Stimulated activated CD8-positive, alpha-beta memory T cell treated with anti-CD3 and anti-CD28 coated beads, Interleukin-15, amount 100 ng/mL, for 48 hours (primary cell): ENCODE measurements at regions not wholly inside any gene's neighbourhood (a gene's known extent, or its start where the extent isn't known, plus 50 kb on each side); places are given as distances from the start of the nearest gene placed in this dataset.
"Not testable (repeated sequence)": the region's sequence is repeated elsewhere in the genome, so short reads cannot be mapped to it uniquely, and the experiment has no call there.

Experiments
- DNase-seq, 2 donors: peaks; one replicate each; pipeline ENCODE4 v3.0.0-alpha.2; 2020; ENCODE audit warnings: low read depth in 2 of 2

DNA sequence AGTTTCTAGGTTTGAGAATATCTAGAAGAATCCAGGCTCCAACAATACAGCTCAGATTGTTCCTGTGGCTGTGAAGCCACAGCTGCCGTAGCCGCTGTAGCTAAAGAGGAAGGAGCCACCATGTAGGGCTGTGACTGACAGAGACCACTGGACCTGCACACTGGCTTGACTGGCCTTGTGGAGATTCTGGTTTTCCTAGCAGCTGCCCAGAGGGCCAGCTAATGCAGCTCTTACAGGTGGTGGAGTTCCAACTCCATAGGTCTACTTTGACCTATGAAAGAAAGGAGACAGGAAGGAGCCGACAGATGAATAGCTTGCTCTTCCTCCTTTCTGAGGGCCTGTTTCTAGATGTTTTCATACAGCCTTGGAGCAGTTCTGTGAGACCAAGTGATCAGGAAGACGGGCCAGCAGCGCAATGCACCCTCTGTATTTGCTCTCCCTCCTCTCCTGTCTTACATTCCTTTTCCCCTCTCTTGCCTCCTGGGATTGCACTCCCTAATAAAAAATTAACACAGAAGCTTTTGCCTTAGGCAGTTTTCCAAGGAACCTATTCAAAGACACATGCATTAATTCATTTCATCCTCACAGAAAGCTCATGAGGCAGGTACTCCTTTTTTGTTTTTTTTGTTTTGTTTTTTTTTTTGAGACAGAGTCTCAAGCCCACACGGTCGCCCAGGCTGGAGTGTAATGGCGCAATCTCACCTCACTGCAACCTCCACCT is 51.8 kb upstream of the MYB start:
- no peak for DNase-seq

DNA sequence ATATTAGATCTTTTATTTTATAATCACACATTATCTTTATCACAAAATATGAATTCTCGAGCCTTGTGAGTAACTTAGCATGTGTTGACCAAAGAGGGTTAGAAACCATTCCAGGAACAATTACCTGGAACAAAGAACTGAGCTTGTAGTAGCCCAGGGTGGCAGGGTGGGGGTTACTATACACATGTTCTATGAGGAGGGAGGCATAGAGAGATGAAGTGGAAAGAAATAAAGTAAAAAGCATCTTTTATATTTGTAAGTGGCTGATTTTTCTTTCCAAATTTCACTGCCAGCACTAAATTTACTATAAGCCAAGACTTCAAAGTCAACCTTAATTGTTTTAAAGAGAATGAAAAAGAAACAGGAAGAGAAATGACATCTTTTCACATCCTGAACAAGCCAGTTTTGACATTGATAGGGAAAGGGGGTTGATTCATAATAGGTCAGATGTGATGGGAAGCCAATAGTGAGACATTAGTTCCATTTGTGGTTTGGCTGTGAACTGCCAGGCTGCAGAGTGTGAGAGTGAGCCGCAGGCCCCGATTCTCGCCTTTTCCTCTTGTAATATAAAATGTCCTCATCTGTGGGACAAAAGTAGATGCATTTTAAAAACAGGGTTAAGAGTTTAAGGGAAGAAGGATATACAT is 52.7 kb upstream of the MYB start:
- DNase-seq, result peak; percentile 48 to 53

DNA sequence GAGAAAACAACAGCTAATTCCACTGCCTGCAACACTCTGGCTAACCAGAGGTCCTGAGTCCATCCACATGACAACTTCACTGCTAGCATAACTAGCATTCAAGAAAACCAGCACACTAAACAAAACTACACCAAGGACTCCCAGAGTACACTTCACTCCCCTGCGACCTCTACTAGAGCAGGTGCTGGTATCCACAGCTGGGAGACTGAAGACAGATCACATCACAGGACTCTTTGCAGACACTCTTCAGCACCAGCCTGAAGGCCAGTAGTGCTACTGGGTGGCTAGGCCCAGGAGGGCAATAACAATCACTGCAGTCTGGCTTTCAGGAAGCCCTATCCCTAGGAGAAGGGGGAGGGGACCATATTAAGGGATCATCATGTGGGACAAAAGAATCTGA is 54.4 kb upstream of the MYB start:
- DNase-seq, result no peak

DNA sequence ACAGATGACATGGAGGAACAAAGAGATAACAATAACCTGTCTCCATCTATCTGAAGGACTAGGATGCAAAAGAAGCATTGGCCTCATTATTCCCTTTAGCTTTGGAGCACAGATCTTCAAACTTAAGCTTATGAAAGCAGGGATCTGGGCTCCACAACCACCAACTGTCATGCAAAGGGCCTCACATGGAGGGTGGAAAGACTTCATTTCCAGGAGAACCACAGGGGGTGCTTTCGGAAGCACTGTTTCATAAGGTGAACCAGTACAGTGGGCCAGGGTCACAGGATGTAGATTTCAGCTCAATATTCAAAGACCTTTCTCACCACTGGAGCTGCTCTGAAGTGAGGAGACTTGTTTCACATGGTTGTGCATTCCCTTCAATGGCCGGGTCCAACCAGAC is 55.1 kb upstream of the MYB start:
- DNase-seq, result no peak

DNA sequence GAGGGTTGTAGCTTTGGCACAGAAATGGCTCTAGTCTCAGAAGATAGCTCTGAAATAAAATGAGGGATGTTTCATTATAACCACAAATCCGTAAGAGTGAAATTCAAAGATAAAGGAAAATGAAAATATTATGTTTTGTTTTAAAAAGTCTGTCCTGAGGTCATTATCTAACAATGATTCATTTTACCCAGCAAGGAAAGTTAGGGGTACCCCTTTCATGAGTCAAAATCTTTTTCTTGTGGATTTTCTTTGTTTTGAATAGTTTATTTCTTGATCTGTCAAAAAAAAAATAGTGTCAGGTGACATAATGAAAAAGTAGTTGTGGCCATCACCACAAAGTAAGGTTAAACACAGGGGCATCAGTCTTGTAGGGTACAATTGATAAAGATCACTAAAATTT is 59.7 kb upstream of the MYB start:
- no peak for DNase-seq

DNA sequence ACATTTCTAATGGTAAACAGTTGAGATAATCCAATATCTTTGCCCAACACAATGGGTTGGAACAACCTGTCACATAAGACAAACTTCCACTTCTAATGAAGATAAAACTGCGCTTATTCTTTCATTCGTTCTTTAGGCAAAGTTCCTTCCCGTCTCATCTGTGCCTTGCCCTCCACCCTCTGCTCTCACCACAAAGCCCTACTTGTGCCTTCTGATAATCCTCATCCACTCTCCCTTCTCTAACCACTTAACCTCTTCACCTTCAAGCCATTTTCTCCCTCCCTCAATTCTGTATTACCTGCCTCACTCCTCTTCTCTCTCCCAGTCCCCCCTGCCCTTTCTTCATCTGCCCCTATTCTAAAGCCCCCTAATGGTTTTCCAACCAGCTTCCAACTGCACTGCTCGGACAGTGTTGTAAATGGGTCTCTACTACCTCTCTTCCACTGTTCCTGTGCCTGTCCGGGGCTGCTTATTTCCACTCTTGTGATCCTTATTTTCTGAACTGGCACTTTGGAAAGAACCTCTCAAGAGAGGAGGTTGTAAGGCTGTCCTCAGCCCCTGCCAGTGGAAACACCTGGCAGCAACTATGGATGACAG is 62.9 kb upstream of the MYB start:
- no peak for DNase-seq

DNA sequence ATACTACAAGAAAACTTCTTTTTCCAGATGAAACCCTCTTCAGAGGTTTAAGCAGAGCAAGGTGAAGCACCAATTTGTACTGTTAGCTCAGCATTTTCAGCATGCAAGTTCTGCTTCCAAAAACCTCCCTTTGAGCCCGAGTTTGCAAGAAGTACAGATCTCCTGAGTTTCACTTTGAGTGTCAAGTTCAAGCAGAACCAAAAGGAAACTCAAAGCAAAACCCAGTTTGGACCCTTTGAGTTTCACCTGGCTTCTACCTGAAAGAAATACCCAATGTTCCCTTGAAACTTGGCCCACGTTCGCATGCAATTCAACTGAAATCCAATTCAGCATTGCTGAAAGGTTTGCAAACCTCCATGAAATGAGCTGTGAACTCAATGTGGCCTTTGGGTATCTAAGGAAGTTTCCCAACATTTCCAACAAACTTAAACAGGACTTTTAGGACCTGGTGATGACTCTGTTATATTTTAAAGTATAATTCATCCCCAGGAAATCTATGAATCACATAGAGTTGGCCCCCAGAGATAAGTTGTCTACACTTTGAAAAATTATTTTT is 62.9 kb upstream of the HBS1L start:
- no peak for DNase-seq

DNA sequence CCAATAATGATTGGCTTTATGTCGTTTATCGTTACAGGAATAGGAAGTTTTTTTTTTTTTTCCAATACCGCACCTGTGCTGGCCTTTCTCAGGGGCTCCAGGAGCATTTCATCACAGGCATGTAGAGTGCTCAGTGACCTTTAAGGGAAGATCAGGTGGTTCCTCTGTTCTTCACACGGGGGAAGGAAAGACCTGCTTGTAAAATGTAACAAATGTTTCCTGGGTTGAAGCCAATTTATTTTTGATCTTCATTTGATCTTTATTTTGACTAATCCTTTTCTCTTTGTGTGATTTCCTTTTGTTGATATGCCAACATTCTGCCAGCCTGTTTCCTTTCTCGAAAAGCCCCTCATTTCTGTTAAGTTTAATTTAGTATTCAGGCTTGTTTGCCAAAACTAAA is 61.9 kb upstream of the HBS1L start:
- DNase-seq, result no peak

DNA sequence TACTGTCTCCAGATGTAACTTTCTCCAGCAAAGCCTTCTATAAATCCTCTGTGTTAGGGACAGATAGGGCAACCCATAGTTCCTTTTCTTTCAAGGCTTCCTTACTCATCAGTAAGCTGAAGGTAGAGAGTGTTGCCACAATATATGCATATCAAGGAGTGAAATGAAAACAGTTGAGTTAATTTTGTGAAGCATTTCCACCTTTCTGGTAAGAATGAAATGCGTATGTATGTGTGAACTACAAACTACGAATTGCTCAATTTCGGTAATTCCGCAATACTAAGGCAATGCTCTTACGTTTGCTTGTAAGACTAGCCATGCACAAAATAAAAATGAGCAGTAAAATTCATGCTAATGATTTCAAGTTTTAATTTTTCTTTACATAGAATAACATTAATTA is 61.2 kb upstream of the HBS1L start:
- DNase-seq, result no peak

DNA sequence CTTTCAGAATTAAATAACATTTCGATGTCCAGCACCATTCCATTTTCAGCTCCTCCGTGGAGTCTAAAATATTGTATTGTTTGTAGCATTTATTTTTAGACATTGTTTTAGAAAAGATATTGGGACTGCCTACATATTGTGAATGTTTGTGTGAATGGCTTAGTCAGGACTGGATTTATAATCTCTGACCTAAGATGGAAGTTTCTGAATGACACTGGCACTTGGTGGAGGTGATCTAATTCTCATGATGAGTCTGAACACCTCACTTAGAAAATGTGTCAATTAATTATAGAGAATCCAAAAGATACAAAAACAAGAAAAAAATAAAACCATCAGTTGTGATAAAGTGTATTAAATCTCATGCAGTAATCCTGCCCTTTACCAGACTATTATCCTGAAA is 60.8 kb upstream of the HBS1L start:
- DNase-seq, result no peak

DNA sequence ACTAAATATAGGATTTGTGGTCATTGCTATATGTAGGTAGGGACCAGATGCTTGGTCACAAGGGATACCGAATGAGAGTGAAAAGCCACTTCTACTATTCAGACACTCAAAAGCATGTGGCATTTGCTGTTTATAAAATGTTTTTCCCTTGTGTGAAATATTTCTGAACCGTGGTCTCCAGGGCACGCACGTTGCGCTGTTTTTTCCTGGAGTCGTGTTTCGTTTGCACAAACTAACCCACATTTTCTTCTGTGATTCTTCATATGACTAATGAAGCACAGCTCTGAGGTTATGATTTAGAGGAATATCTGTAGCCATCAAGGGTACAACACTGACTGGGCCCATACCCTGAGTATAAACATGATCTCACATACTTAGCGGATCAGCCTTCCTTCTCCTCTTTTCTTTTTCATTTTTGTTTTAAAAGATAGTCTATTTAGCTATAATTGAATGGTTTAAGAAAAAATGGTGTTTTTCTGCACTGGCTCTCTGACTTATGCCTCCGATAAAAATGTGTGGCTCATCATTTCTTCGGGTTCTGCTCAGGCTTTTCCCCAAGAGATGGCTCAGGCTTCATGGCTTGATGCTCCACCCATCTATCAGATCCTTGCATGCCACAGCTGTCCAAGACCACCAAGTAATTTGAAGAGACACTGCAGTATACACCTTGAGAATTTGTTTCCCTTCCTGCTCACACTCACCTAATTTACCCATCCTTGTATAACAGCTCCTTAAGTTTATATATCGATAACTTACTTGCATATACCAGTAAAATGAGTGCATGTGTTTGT is 59.9 kb upstream of the HBS1L start:
- peak; percentile 43 to 66 for DNase-seq

DNA sequence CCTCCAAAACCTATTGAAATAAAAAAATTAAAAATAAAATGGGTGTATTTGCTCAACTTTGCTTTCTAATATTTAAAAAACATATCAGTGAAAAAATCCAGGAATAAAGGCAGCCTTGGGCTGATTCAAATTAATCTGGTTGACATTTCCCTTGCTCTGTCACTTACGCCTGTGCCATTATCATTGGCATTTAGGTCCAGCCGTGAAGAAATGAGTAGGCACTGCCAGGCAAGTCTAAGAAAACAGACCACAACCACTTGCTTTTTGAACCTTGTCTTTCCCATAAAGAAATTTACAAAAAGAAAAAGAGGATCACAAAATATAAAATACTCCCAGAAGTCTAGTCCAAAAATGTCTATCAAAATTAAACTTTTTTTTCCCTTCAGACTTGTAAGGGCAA is 59.2 kb upstream of the HBS1L start:
- no peak for DNase-seq

DNA sequence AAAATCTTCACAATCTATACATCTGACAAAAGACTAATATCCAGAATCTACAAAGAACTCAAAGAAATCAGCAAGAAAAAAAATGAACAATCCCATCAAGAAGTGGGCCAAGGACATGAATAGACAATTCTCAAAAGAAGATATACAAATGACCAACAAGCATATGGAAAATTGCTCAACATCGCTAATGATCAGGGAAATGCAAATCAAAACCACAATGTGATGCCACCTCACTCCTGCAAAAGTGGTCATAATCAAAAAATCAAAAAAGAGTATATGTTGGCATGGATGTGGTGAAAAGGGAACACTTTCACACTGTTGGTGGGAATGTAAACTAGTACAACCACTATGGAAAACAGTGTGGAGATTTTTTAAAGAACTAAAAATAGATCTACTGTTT is 58.3 kb upstream of the HBS1L start:
- DNase-seq, result not testable (repeated sequence)

DNA sequence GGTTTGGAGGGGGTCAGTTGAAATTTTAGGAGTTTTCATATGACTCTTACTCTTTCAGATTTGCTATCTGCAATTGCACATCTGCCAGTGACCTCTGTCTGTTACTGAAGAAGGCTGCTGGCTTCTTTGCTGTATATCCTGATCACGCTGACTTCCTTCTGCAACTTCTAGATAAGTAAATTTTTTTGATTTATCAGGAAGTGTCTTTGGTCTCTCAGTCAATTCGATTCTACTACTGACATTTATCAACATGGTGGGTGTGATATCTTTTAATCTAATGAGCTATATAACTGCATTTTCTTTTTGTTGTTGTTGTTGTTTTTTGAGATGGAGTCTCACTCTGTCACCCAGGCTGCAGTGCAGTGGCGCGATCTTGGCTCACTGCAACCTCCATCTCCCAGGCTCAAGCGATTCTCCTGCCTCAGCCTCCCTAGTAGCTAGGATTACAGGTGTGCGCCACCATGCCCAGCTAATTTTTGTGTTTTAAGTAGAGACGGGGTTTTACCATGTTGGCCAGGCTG is 55.7 kb upstream of the HBS1L start:
- not testable (repeated sequence) for DNase-seq

DNA sequence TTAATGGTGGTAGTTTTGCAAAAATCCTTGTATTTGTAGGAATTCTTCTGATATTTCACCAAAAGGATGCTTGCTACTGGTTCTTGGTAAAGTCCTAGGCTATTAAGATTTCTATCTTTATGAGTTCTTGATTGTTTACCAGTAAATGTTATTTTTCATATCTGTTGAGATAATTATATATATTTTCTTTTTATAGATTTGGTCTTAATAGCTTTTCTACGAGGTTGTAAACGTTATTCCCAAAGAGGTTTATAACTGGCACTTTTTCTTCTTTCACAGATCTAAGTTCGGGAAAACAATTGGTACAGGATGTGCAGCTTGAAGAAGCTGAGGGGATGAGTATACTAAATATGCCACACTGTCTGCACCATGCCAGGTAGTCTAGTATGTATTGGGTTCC is 55.1 kb upstream of the HBS1L start:
- no peak for DNase-seq

DNA sequence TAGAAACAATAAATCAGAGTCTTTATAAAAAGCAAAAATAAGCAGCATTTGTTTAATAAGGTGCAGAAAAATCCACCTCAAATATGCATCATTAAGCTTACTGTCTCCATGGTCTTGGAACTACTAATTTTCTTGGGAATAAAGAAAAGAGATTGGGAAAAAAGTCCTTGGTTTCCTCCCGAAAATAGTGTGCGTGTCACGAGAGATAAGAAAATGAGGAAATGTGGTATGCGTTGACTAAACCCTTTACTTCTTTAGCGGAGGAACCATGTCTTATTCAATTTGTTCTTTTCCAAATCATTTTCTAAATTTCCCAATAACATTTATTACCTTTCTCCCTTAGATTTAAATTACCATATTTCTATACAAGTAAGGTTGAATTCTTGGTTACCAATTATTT is 54.1 kb upstream of the HBS1L start:
- DNase-seq, result no peak

DNA sequence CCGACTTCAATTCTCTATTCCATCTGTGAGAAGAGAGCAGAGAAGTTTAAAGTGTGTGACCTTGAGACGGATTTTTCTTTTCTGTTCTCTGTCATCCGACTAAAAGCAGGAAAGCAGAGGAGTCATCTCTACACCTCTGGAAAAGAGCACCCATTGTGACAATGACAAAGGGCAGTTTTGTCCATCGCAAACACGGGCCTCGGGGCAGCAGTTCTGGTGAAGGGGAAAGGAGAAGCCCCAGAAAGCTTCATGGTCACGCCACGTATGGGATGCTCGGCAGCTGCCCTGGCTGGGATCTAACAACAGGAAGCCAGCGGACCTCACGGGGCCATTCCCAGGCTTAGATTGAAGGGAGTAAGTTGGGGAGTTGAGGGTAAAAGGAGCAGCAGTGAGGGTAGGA is 52.0 kb upstream of the HBS1L start:
- DNase-seq, result no peak

DNA sequence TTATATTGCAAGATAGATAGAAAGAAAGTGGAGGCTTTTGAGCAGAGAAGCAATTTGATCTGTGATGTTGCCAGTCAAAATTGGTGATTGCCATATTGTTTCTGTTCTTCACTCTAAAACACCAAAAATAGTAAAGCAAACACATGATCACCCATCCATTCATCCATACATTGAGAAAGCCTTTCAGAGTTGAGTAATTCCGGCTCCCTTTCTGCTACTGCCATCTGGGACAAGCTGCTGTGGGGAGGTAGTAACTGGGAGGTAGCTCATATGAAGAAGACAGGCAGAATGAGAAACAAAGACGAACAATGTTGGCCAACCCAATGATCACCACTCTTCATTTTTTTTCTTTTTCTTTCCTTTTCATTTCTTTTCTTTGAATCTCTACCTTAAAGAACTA is 51.1 kb upstream of the HBS1L start:
- no peak for DNase-seq

DNA sequence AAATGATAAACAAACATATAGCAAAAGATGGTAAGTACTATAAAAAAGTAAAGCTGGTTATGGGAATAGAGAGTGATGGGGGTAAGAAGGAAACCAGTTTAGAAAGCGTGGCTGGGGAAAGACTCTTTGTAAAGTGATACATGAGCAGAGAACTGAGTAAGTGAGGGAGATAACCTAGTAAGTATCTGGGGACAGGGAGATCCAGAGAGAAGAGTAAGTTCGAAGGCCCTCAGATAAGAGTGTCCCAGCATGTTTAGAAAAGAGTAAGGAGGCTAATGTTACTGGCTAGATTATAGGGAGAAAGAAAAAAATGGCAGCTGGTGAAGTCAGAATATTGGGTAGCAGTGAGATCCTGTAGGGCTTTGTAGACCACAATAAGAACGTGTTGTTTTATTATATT is 50.7 kb upstream of the HBS1L start:
- no peak for DNase-seq
